Small intestine (tissue), 7 donors: ENCODE measurements at regions not wholly inside any gene's neighbourhood (a gene's known extent, or its start where the extent isn't known, plus 50 kb on each side); places are given as distances from the start of the nearest gene placed in this dataset.
A peak's percentile ranks its signal among the peaks of the same experiment; 100 is the strongest.

Source experiments
- DNase-seq, 2 donors: peaks; one replicate each; pipeline versions ENCODE4 v3.0.0 to v3.0.0-alpha.2; 2013
- FAIRE-seq: peaks from 2 replicates; lab custom pipeline; 2012; peaks lifted over from hg19 to GRCh38; lab: Jason Lieb, UNC
- H3K27ac ChIP-seq, 3 donors: one replicate each; pipeline ENCODE4 v1.5.1; 2013; ENCODE audit warnings: low read length in 2 of 3, mild to moderate bottlenecking in 2 of 3, control low read depth in 1 of 3, inconsistent platforms in 1 of 3, low read depth in 1 of 3, moderate library complexity in 1 of 3
- H3K27me3 ChIP-seq, 3 donors: one replicate each; pipeline ENCODE4 v1.6.1; 2013; ENCODE audit warnings: low read length in 3 of 3, inconsistent platforms in 1 of 3; ENCODE audit not compliant: control insufficient read depth in 3 of 3, insufficient read depth in 3 of 3
- H3K36me3 ChIP-seq, 3 donors: one replicate each; pipeline ENCODE4 v1.6.1; 2013; ENCODE audit warnings: low read length in 3 of 3, inconsistent platforms in 1 of 3, low read depth in 1 of 3, mild to moderate bottlenecking in 1 of 3, moderate library complexity in 1 of 3; ENCODE audit not compliant: control insufficient read depth in 3 of 3, insufficient read depth in 2 of 3
- H3K4me1 ChIP-seq, 3 donors: one replicate each; pipeline ENCODE4 v1.6.1; 2013; ENCODE audit warnings: low read length in 2 of 3, inconsistent platforms in 1 of 3, low read depth in 1 of 3, mild to moderate bottlenecking in 1 of 3, moderate library complexity in 1 of 3; ENCODE audit not compliant: control insufficient read depth in 3 of 3, insufficient read depth in 2 of 3
- H3K4me3 ChIP-seq, 3 donors: one replicate each; pipeline ENCODE4 v1.5.1; 2013; ENCODE audit warnings: low read length in 3 of 3, control low read depth in 1 of 3, inconsistent platforms in 1 of 3, low read depth in 1 of 3, mild to moderate bottlenecking in 1 of 3, moderate library complexity in 1 of 3
- H3K9me3 ChIP-seq, 2 donors: one replicate each; pipeline ENCODE4 v1.6.1; 2013; ENCODE audit warnings: low read depth in 1 of 2, low read length in 1 of 2; ENCODE audit not compliant: control insufficient read depth in 2 of 2, insufficient read depth in 1 of 2
- WGBS, 3 donors: extraction: QIAGEN DNeasy Blood & Tissue Kit; methylation state at CpG; one replicate each; pipeline ENCODE4 v1.1.7; 2013; 5-methylcytosine and 5-hydroxymethylcytosine counted together
- donor health status: healthy with polysubstance abuse.
- donor health status: control.
- donor health status: control.
- donor health status: Bipolar disorder and iron deficiency.
- donor health status: healthy.

- no peak for FAIRE-seq
These were observed 91.5 kb upstream of the VAV3 start for GRCh38 chr1:108056436-108056990.

GRCh38 chr1:108055387-108055786, 90.4 kb upstream of the VAV3 start:
- DNase-seq (no peak), FAIRE-seq (no peak)
- Histone ChIP-seq H3K9me3 (no peaks in the 10 kb centered on the region), H3K4me3 (no peak overlapping the region), H3K4me1 (peaks cover 0 to 22% (median 7%) of the 10 kb centered on the region in 3 donors), H3K27me3 (no peaks in the 10 kb centered on the region), H3K36me3 (no peaks in the 10 kb centered on the region), H3K27ac (no peak overlapping the region)
- WGBS, 3 donors: 86 to 90% (median 86%) methylated on average over 2 of the region's 2 CpGs

More at GRCh38 chr1:108056436-108056990, 91.5 kb upstream of the VAV3 start:
- Histone ChIP-seq H3K36me3 (no peaks in the 10 kb centered on the region), H3K4me3 (no peak overlapping the region), H3K27me3 (no peaks in the 10 kb centered on the region), H3K4me1 (peaks cover 0 to 13% (median 6%) of the 10 kb centered on the region in 3 donors), H3K27ac (no peak overlapping the region), H3K9me3 (no peaks in the 10 kb centered on the region)
- whole genome bisulfite sequencing, 3 donors: 95 to 100% (median 100%) methylated on average over 1 of the region's 1 CpG
- no peak for DNase-seq

- no peak for FAIRE-seq
- peaks cover 0 to 22% (median 7%) of the 10 kb centered on the region in 3 donors for H3K4me1 ChIP-seq
- H3K9me3 ChIP-seq: no peaks in the 10 kb centered on the region
- 69 to 92% (median 90%) methylated on average over 2 of the region's 2 CpGs for WGBS, 3 donors
- H3K4me3 ChIP-seq: no peak overlapping the region
- H3K27me3 ChIP-seq: no peaks in the 10 kb centered on the region
- no peak overlapping the region for H3K27ac ChIP-seq
- no peak for DNase-seq
- no peaks in the 10 kb centered on the region for H3K36me3 ChIP-seq
These were observed 89.4 kb upstream of the VAV3 start for GRCh38 chr1:108054396-108054795.

- 55 to 60% (median 59%) methylated on average over 4 of the region's 4 CpGs for WGBS, 3 donors
- no peak overlapping the region for H3K27ac ChIP-seq
- no peaks in the 10 kb centered on the region for H3K9me3 ChIP-seq
- H3K36me3 ChIP-seq: no peaks in the 10 kb centered on the region
- H3K27me3 ChIP-seq: no peaks in the 10 kb centered on the region
- H3K4me1 ChIP-seq: peaks cover 0 to 22% (median 7%) of the 10 kb centered on the region in 3 donors
- DNase-seq (peak; percentile 8 to 10), FAIRE-seq (no peak)
- no peak overlapping the region for H3K4me3 ChIP-seq
These were observed 88.5 kb upstream of the VAV3 start for GRCh38 chr1:108053270-108054013.

GRCh38 chr1:108051631-108052377, 86.8 kb upstream of the VAV3 start:
- H3K27ac ChIP-seq: peak overlapping the region in 1 of 3 donors; percentile 32
- FAIRE-seq: no peak
- DNase-seq: peak; percentile 69 to 74
- 20 to 44% (median 33%) methylated on average over 8 of the region's 8 CpGs for WGBS, 3 donors
- H3K4me3 ChIP-seq: no peak overlapping the region
- peaks cover 0 to 22% (median 7%) of the 10 kb centered on the region in 3 donors for H3K4me1 ChIP-seq
- no peaks in the 10 kb centered on the region for H3K9me3 ChIP-seq
- no peaks in the 10 kb centered on the region for H3K27me3 ChIP-seq
- H3K36me3 ChIP-seq: no peaks in the 10 kb centered on the region

GRCh38 chr1:108050911-108051629, 86.1 kb upstream of the VAV3 start:
- Histone ChIP-seq H3K9me3 (no peaks in the 10 kb centered on the region), H3K4me3 (no peak overlapping the region), H3K4me1 (peaks cover 0 to 25% (median 7%) of the 10 kb centered on the region in 3 donors), H3K27ac (no peak overlapping the region), H3K27me3 (no peaks in the 10 kb centered on the region), H3K36me3 (no peaks in the 10 kb centered on the region)
- WGBS, 3 donors: 36 to 54% (median 50%) methylated on average over 5 of the region's 5 CpGs
- DNase-seq (no peak), FAIRE-seq (no peak)

- H3K9me3 ChIP-seq: no peaks in the 10 kb centered on the region
- DNase-seq (no peak), FAIRE-seq (no peak)
- H3K4me1 ChIP-seq: peaks cover 3 to 31% (median 7%) of the 10 kb centered on the region in 3 donors
- no peak overlapping the region for H3K4me3 ChIP-seq
- no peaks in the 10 kb centered on the region for H3K36me3 ChIP-seq
- no peaks in the 10 kb centered on the region for H3K27me3 ChIP-seq
- H3K27ac ChIP-seq: no peak overlapping the region
- WGBS, 3 donors: 85 to 92% (median 90%) methylated on average over 5 of the region's 5 CpGs
These were observed 85.2 kb upstream of the VAV3 start for GRCh38 chr1:108050158-108050557.
